NOMO-1 treated with dmso at 0.1 percent for 144 hours (cell line): ENCODE measurements at regions not wholly inside any gene's neighbourhood (a gene's known extent, or its start where the extent isn't known, plus 50 kb on each side); places are given as distances from the start of the nearest gene placed in this dataset.

Experiments
- DNase-seq: peaks from one replicate; lab custom pipeline; 2025; ENCODE audit not compliant: unreplicated experiment; lab: John Stamatoyannopoulos, UW

- no peak for DNase-seq
These were observed 114.5 kb upstream of the WWC1 start for GRCh38 chr5:168176941-168177340.

GRCh38 chr5:168177831-168178450, 113.5 kb upstream of the WWC1 start:
- DNase-seq, result no peak

GRCh38 chr5:168179192-168179593, 112.3 kb upstream of the WWC1 start:
- DNase-seq, result no peak

GRCh38 chr5:168182269-168182668, 109.2 kb upstream of the WWC1 start:
- DNase-seq, result no peak

GRCh38 chr5:168184103-168184502, 107.3 kb upstream of the WWC1 start:
- no peak for DNase-seq

GRCh38 chr5:168186289-168187074, 105.0 kb upstream of the WWC1 start:
- no peak for DNase-seq

- DNase-seq, result no peak
These were observed 103.8 kb upstream of the WWC1 start for GRCh38 chr5:168187614-168188013.

- no peak for DNase-seq
These were observed 103.3 kb upstream of the WWC1 start for GRCh38 chr5:168188182-168188581.

GRCh38 chr5:168192120-168192519, 99.3 kb upstream of the WWC1 start:
- no peak for DNase-seq

GRCh38 chr5:168193493-168194250, 97.8 kb upstream of the WWC1 start:
- DNase-seq, result no peak

- no peak for DNase-seq
These were observed 96.3 kb upstream of the WWC1 start for GRCh38 chr5:168195110-168195509.

GRCh38 chr5:168198359-168198758, 93.1 kb upstream of the WWC1 start:
- no peak for DNase-seq

GRCh38 chr5:168202996-168203395, 88.4 kb upstream of the WWC1 start:
- no peak for DNase-seq

GRCh38 chr5:168204165-168204564, 87.3 kb upstream of the WWC1 start:
- no peak for DNase-seq

GRCh38 chr5:168207450-168208029, 83.9 kb upstream of the WWC1 start:
- DNase-seq, result no peak

GRCh38 chr5:168209244-168209995, 82.0 kb upstream of the WWC1 start:
- DNase-seq, result no peak

- no peak for DNase-seq
These were observed 81.4 kb upstream of the WWC1 start for GRCh38 chr5:168209997-168210396.

GRCh38 chr5:168211245-168211644, 80.2 kb upstream of the WWC1 start:
- no peak for DNase-seq

GRCh38 chr5:168211936-168212335, 79.5 kb upstream of the WWC1 start:
- DNase-seq, result no peak

- no peak for DNase-seq
These were observed 77.4 kb upstream of the WWC1 start for GRCh38 chr5:168214071-168214470.

- DNase-seq, result no peak
These were observed 76.6 kb upstream of the WWC1 start for GRCh38 chr5:168214886-168215285.
